ENCODE measurements at regions not wholly inside any gene's neighbourhood (a gene's known extent, or its start where the extent isn't known, plus 50 kb on each side); places are given as distances from the start of the nearest gene placed in this dataset.

- Histone ChIP-seq H3K9me3 (peaks cover 2% of the 10 kb centered on the region), H3K4me3 (no peak overlapping the region), H3K27me3 (ENCODE audit: insufficient read depth in 3 of 3, low read length in 2 of 3) (no peaks in the 10 kb centered on the region), H3K36me3 (ENCODE audit: insufficient read depth in 1 of 2, low read depth in 1 of 2) (no peaks in the 10 kb centered on the region), H3K27ac (no peak overlapping the region), H3K4me1 (no peaks in the 10 kb centered on the region)
- intact Hi-C loops (cut with DNase I), result no loop called here
- DNase-seq, result no peak
- WGBS, 3 donors, result 44 to 45% (median 44%) methylated on average over 3 of the region's 3 CpGs
- no peak for TF ChIP-seq CTCF (IDR thresholded peaks at IDR 0.05)
- no peak for ATAC-seq
Observed at GRCh38 chr10:18984531-18984930, 64.1 kb upstream of the MALRD1 start.

DNA sequence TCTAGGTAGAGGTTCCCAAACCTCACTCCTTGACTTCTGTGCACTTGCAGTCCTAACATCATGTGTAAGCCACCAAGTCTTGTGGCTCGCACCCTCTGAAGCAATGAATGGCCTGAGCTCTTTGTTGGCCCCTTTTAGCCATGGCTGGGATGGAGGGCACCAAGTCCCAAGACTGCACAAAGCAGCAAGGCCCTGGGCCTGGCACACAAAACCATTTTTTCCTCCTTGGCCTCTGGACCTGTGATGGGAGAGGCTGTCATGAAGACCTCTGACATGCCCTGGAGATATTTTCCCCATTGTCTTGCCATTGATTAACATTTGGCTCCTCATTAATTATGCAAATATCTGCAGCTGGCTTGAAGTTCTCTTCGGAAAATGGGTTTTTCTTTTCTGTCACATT, 60.3 kb upstream of the MALRD1 start:
- H3K36me3 ChIP-seq (ENCODE audit: insufficient read depth in 1 of 2, low read depth in 1 of 2), result no peaks in the 10 kb centered on the region
- no peak for TF ChIP-seq CTCF (IDR thresholded peaks at IDR 0.05)
- no peaks in the 10 kb centered on the region for H3K27me3 ChIP-seq (ENCODE audit: insufficient read depth in 3 of 3, low read length in 2 of 3)
- no peak overlapping the region for H3K27ac ChIP-seq
- no peak overlapping the region for H3K4me3 ChIP-seq
- DNase-seq (no peak), ATAC-seq (no peak)
- H3K9me3 ChIP-seq, result peaks cover 8% of the 10 kb centered on the region
- intact Hi-C loops (cut with DNase I), result no loop called here
- WGBS, 3 donors, result 71 to 89% (median 87%) methylated on average over 2 of the region's 2 CpGs
- H3K4me1 ChIP-seq, result no peaks in the 10 kb centered on the region

All from psoas muscle (tissue), 7 donors.